GM23338 (cell line): ENCODE measurements at regions not wholly inside any gene's neighbourhood (a gene's known extent, or its start where the extent isn't known, plus 50 kb on each side); places are given as distances from the start of the nearest gene placed in this dataset.

Experiments used
- ATAC-seq: fragments of 200-7000 bp; cut with Tn5 transposase; 3 replicates; pipeline ENCODE4 v1.9.1; 2020
- DNase-seq: peaks from one replicate; pipeline ENCODE4 v3.0.0-alpha.2; 2015; ENCODE audit warnings: low spot score
- H2AFZ ChIP-seq: fragments of 200-600 bp; sonication (generic); 2 replicates; pipeline ENCODE4 v1.8.0; 2016; ENCODE audit warnings: antibody characterized with exemption, mild to moderate bottlenecking, moderate library complexity
- H3F3A ChIP-seq: fragments of 200-600 bp; sonication (generic); replicated peaks from 2 replicates; pipeline ENCODE4 v1.8.0; 2017; ENCODE audit warnings: antibody characterized with exemption, mixed run types, low read depth
- H3K27ac ChIP-seq: fragments of 200-600 bp; sonication (generic); 2 replicates; pipeline ENCODE4 v1.6.1; 2016; ENCODE audit warnings: low read depth
- H3K27me3 ChIP-seq: fragments of 200-600 bp; sonication (generic); 2 replicates; pipeline ENCODE4 v1.8.0; 2016; ENCODE audit warnings: mild to moderate bottlenecking, mixed run types, moderate library complexity; ENCODE audit not compliant: insufficient read depth
- H3K36me3 ChIP-seq: fragments of 200-600 bp; sonication (generic); 2 replicates; pipeline ENCODE4 v1.8.0; 2016; ENCODE audit warnings: mild to moderate bottlenecking; ENCODE audit not compliant: insufficient read depth
- H3K4me1 ChIP-seq: fragments of 200-600 bp; sonication (generic); 2 replicates; pipeline ENCODE4 v1.8.0; 2016; ENCODE audit warnings: mild to moderate bottlenecking, moderate library complexity; ENCODE audit not compliant: insufficient read depth
- H3K4me2 ChIP-seq: fragments of 200-600 bp; sonication (generic); 2 replicates; pipeline ENCODE4 v1.7.1; 2017; ENCODE audit warnings: mixed run types
- H3K4me3 ChIP-seq: fragments of 200-600 bp; sonication (generic); 2 replicates; pipeline ENCODE4 v1.6.1; 2016; ENCODE audit warnings: mixed run types
- H3K79me2 ChIP-seq: fragments of 200-600 bp; sonication (generic); replicated peaks from 2 replicates; pipeline ENCODE4 v1.8.0; 2017; ENCODE audit warnings: mild to moderate bottlenecking; ENCODE audit not compliant: insufficient read depth
- H3K9me2 ChIP-seq: fragments of 200-600 bp; sonication (generic); 2 replicates; pipeline ENCODE4 v1.8.0; 2017; ENCODE audit not compliant: insufficient read depth
- H4K20me1 ChIP-seq: fragments of 200-600 bp; sonication (generic); replicated peaks from 2 replicates; pipeline ENCODE4 v1.8.0; 2017; ENCODE audit warnings: mild to moderate bottlenecking; ENCODE audit not compliant: insufficient read depth
- H3K27ac Mint-ChIP-seq: 2 replicates; pipeline ENCODE4 v1.8.0; 2020; ENCODE audit warnings: inconsistent platforms, mild to moderate bottlenecking, moderate library complexity, mixed read lengths
- H3K27me3 Mint-ChIP-seq: 3 replicates; pipeline ENCODE4 v1.8.0; 2022; ENCODE audit warnings: low read depth, mild to moderate bottlenecking, moderate library complexity, mixed read lengths, inconsistent platforms; ENCODE audit not compliant: insufficient read depth, poor library complexity
- H3K36me3 Mint-ChIP-seq: 3 replicates; pipeline ENCODE4 v1.8.0; 2021; ENCODE audit warnings: low read depth, mild to moderate bottlenecking, inconsistent platforms, moderate library complexity, mixed read lengths
- H3K4me1 Mint-ChIP-seq: 3 replicates; pipeline ENCODE4 v1.8.0; 2020; ENCODE audit warnings: mild to moderate bottlenecking, inconsistent platforms, mixed read lengths
- H3K4me3 Mint-ChIP-seq: 3 replicates; pipeline ENCODE4 v1.8.0; 2021; ENCODE audit warnings: moderate library complexity, mild to moderate bottlenecking, inconsistent platforms, mixed read lengths
- H3K9me3 Mint-ChIP-seq: 3 replicates; pipeline ENCODE4 v1.8.0; 2020; ENCODE audit warnings: moderate library complexity, mild to moderate bottlenecking, inconsistent platforms, mixed read lengths
- JUNB ChIP-seq: IDR thresholded peaks from one replicate; pipeline ENCODE4 v1.6.1; 2016; ENCODE audit warnings: antibody characterized with exemption; ENCODE audit not compliant: unreplicated experiment
- NANOG ChIP-seq: IDR thresholded peaks from 2 replicates; pipeline ENCODE4 v1.6.1; 2016; ENCODE audit warnings: antibody characterized with exemption, borderline replicate concordance
- POLR2AphosphoS5 ChIP-seq: IDR thresholded peaks from 2 replicates; pipeline ENCODE4 v1.6.1; 2016; ENCODE audit warnings: antibody characterized with exemption, low read depth
- STAT1 ChIP-seq: IDR thresholded peaks from one replicate; pipeline ENCODE4 v1.6.1; 2016; ENCODE audit warnings: antibody characterized with exemption; ENCODE audit not compliant: unreplicated experiment
- TF ChIP-seq, protein P1 (sequence below): fragments of 250-450 bp; sonication (Bioruptor Pico); IDR thresholded peaks from 2 replicates; pipeline ENCODE4 v1.5.0; 2020; ENCODE audit warnings: mild to moderate bottlenecking, moderate library complexity
- TF ChIP-seq, protein P2 (sequence below): IDR thresholded peaks from 2 replicates; pipeline ENCODE4 v1.6.1; 2016; ENCODE audit warnings: antibody characterized with exemption
- TF ChIP-seq, protein P3 (sequence below), 2 experiments: fragments of 200-600 bp in 1 of 2; sonication (generic) in 1 of 2; conservative IDR thresholded peaks; 2 replicates each; pipeline versions ENCODE4 v1.5.1 to v1.6.1; 2016 to 2017; ENCODE audit warnings: antibody characterized with exemption in 2 of 2, low read depth in 2 of 2, mild to moderate bottlenecking in 2 of 2, moderate library complexity in 1 of 2

DNA sequence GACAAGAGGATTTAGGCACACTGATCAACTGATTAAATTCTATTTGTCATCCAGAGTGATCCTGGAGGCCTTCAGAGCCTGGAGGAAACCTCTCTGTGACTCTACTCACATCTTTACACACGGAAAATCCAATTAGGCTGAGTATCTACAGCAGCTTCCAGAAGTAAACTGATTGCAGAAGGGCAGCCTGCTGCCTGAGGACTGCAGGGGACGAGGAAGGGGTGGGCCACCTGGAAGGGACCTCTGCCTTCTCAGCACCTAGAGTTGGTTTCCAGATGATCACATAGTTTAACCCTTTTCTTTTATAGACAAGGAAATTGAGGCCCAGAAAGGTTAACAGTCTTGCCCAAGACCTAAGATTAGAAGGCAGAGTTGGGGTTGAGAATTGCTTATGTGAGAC, 206.1 kb downstream of the DAD1 start (continued):
- TF ChIP-seq, protein P1, sequence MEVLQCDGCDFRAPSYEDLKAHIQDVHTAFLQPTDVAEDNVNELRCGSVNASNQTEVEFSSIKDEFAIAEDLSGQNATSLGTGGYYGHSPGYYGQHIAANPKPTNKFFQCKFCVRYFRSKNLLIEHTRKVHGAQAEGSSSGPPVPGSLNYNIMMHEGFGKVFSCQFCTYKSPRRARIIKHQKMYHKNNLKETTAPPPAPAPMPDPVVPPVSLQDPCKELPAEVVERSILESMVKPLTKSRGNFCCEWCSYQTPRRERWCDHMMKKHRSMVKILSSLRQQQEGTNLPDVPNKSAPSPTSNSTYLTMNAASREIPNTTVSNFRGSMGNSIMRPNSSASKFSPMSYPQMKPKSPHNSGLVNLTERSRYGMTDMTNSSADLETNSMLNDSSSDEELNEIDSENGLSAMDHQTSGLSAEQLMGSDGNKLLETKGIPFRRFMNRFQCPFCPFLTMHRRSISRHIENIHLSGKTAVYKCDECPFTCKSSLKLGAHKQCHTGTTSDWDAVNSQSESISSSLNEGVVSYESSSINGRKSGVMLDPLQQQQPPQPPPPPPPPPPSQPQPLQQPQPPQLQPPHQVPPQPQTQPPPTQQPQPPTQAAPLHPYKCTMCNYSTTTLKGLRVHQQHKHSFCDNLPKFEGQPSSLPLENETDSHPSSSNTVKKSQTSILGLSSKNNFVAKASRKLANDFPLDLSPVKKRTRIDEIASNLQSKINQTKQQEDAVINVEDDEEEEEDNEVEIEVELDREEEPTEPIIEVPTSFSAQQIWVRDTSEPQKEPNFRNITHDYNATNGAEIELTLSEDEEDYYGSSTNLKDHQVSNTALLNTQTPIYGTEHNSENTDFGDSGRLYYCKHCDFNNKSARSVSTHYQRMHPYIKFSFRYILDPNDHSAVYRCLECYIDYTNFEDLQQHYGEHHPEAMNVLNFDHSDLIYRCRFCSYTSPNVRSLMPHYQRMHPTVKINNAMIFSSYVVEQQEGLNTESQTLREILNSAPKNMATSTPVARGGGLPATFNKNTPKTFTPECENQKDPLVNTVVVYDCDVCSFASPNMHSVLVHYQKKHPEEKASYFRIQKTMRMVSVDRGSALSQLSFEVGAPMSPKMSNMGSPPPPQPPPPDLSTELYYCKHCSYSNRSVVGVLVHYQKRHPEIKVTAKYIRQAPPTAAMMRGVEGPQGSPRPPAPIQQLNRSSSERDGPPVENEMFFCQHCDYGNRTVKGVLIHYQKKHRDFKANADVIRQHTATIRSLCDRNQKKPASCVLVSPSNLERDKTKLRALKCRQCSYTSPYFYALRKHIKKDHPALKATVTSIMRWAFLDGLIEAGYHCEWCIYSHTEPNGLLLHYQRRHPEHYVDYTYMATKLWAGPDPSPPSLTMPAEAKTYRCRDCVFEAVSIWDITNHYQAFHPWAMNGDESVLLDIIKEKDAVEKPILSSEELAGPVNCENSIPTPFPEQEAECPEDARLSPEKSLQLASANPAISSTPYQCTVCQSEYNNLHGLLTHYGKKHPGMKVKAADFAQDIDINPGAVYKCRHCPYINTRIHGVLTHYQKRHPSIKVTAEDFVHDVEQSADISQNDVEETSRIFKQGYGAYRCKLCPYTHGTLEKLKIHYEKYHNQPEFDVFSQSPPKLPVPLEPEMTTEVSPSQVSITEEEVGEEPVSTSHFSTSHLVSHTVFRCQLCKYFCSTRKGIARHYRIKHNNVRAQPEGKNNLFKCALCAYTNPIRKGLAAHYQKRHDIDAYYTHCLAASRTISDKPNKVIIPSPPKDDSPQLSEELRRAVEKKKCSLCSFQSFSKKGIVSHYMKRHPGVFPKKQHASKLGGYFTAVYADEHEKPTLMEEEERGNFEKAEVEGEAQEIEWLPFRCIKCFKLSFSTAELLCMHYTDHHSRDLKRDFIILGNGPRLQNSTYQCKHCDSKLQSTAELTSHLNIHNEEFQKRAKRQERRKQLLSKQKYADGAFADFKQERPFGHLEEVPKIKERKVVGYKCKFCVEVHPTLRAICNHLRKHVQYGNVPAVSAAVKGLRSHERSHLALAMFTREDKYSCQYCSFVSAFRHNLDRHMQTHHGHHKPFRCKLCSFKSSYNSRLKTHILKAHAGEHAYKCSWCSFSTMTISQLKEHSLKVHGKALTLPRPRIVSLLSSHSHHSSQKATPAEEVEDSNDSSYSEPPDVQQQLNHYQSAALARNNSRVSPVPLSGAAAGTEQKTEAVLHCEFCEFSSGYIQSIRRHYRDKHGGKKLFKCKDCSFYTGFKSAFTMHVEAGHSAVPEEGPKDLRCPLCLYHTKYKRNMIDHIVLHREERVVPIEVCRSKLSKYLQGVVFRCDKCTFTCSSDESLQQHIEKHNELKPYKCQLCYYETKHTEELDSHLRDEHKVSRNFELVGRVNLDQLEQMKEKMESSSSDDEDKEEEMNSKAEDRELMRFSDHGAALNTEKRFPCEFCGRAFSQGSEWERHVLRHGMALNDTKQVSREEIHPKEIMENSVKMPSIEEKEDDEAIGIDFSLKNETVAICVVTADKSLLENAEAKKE (CRISPR knock-in tag) = no peak
- TF ChIP-seq JUNB = no peak
- TF ChIP-seq NANOG = no peak
- no peak for TF ChIP-seq POLR2AphosphoS5
- TF ChIP-seq, protein P2, sequence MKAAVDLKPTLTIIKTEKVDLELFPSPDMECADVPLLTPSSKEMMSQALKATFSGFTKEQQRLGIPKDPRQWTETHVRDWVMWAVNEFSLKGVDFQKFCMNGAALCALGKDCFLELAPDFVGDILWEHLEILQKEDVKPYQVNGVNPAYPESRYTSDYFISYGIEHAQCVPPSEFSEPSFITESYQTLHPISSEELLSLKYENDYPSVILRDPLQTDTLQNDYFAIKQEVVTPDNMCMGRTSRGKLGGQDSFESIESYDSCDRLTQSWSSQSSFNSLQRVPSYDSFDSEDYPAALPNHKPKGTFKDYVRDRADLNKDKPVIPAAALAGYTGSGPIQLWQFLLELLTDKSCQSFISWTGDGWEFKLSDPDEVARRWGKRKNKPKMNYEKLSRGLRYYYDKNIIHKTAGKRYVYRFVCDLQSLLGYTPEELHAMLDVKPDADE = no peak

DNA sequence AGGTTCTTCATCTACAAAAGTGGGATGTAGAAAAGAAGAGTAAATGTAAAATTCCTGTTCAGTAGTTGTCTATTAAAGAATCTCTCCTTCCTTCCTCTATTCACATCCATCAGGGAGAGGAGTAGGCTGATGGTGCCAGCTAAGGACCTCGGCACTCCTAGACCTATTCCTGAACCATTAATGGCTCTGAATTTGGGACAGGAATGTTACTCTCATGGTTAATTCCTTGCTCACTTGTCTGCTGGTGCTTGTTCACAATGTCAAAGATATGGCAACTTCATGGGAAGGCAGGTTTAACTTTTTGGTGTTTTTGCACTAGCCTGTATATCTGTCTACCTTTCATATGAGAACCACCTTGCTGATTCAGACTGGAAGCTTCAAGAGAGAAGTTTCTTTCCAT, 206.6 kb downstream of the DAD1 start:
- Histone ChIP-seq H4K20me1 (no peaks in the 10 kb centered on the region), H3K4me1 (peaks cover 8% of the 10 kb centered on the region), H3K4me2 (no peak overlapping the region), H3K4me3 (no peak overlapping the region), H3K27me3 (no peaks in the 10 kb centered on the region), H3F3A (no peaks in the 10 kb centered on the region), H3K9me2 (no peaks in the 10 kb centered on the region), H3K27ac (no peak overlapping the region), H2AFZ (no peak overlapping the region), H3K79me2 (no peaks in the 10 kb centered on the region), H3K36me3 (no peaks in the 10 kb centered on the region)
- Mint-ChIP-seq H3K9me3 (no peaks in the 10 kb centered on the region), H3K4me3 (no peak overlapping the region), H3K4me1 (peaks cover 13% of the 10 kb centered on the region), H3K36me3 (no peaks in the 10 kb centered on the region), H3K27me3 (no peaks in the 10 kb centered on the region), H3K27ac (no peak overlapping the region)
- DNase-seq (no peak), ATAC-seq (no peak)
- TF ChIP-seq STAT1 (no peak), NANOG (no peak)
- TF ChIP-seq, protein P1 (CRISPR knock-in tag) = no peak
- TF ChIP-seq, protein P3, sequence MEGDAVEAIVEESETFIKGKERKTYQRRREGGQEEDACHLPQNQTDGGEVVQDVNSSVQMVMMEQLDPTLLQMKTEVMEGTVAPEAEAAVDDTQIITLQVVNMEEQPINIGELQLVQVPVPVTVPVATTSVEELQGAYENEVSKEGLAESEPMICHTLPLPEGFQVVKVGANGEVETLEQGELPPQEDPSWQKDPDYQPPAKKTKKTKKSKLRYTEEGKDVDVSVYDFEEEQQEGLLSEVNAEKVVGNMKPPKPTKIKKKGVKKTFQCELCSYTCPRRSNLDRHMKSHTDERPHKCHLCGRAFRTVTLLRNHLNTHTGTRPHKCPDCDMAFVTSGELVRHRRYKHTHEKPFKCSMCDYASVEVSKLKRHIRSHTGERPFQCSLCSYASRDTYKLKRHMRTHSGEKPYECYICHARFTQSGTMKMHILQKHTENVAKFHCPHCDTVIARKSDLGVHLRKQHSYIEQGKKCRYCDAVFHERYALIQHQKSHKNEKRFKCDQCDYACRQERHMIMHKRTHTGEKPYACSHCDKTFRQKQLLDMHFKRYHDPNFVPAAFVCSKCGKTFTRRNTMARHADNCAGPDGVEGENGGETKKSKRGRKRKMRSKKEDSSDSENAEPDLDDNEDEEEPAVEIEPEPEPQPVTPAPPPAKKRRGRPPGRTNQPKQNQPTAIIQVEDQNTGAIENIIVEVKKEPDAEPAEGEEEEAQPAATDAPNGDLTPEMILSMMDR (conservative IDR thresholded peaks at IDR 0.05; ENCODE audit: low read depth in 2 of 2) = no peak
